ENCODE measurements at regions not wholly inside any gene's neighbourhood (a gene's known extent, or its start where the extent isn't known, plus 50 kb on each side); places are given as distances from the start of the nearest gene placed in this dataset.

DNA sequence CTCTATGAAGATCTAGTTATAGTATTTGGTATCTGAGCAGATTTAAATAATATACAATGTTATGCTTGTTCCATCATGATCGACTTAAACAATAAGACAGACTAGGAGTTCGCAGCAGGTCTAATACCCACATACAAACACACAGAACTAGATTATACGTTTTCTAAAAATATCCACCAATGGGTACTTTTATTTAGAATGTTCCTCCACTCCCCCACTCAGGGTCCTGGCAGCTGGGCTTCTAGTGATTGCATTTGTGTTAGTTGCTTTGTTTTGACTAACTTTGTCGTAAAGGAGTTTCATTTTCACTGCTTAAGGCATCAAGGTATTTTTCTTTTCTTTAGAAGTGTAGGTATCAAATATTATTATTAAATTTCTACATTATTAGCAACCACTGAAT lies 91.4 kb downstream of the RPRM start:
- WGBS (ENCODE audit: low lambda C conversion rate), result 2% methylated on average over 4 of the region's 4 CpGs
- POLR2A ChIA-PET, result no interaction called here
- no peaks in the 10 kb centered on the region for H3K36me3 ChIP-seq (replicated peaks in 1 of 2; ENCODE audit: control insufficient read depth in 1 of 2, insufficient read depth in 2 of 2, low read length in 2 of 2)
- H3K9me3 ChIP-seq (ENCODE audit: low read length), result no peaks in the 10 kb centered on the region
- BruUV-seq (replicated peaks), result no TSS peak
- H3K27me3 ChIP-seq (ENCODE audit: control insufficient read depth in 1 of 2, insufficient read depth in 2 of 2, low read length in 2 of 2), result no peaks in the 10 kb centered on the region
- no peak for DNase-seq (ENCODE audit: low spot score)
- no peak overlapping the region for H3K4me2 ChIP-seq (ENCODE audit: low read depth, low read length)
- intact Hi-C loops (cut with micrococcal nuclease; ENCODE audit: unreplicated experiment) (no loop called here), in situ Hi-C loops (cut with HindIII; ENCODE audit: extremely low pct_ligation_motif_present, low pct_unique_long_range_greater_than_20kb) (no loop called here)
- CTCF ChIA-PET (ENCODE audit: low intra/inter-chr PET ratio, low total read pairs), result no interaction called here
- no peak overlapping the region for H3K9ac ChIP-seq (ENCODE audit: insufficient read depth, low read depth, low read length)
- FAIRE-seq, result no peak
- ATAC-seq, result no peak
- H2AFZ ChIP-seq (ENCODE audit: low read length), result no peak overlapping the region
- H3K79me2 ChIP-seq (ENCODE audit: insufficient read depth, low read length), result no peaks in the 10 kb centered on the region
- H3K4me1 ChIP-seq (ENCODE audit: insufficient read depth, low read length), result no peaks in the 10 kb centered on the region
- H4K20me1 ChIP-seq (ENCODE audit: insufficient read depth, low read length), result no peaks in the 10 kb centered on the region
- TF ChIP-seq GZF1 (CRISPR knock-in tag; IDR thresholded peaks at IDR 0.05) (no peak), FOXK1 (CRISPR knock-in tag; IDR thresholded peaks at IDR 0.05; ENCODE audit: borderline replicate concordance, low read depth) (no peak), JARID2 (CRISPR knock-in tag; IDR thresholded peaks at IDR 0.05; ENCODE audit: insufficient replicate concordance) (no peak), GPN1 (CRISPR knock-in tag; IDR thresholded peaks at IDR 0.05; ENCODE audit: borderline replicate concordance) (no peak), ZNF619 (CRISPR knock-in tag; IDR thresholded peaks at IDR 0.05) (no peak), ZNF10 (CRISPR knock-in tag; IDR thresholded peaks at IDR 0.05; ENCODE audit: borderline replicate concordance, low read depth) (no peak), POLR2AphosphoS5 (IDR thresholded peaks at IDR 0.05; ENCODE audit: low read depth, low read length) (no peak), ELF1 (CRISPR knock-in tag; IDR thresholded peaks at IDR 0.05) (no peak), ZNF30 (CRISPR knock-in tag; IDR thresholded peaks at IDR 0.05) (no peak), KLF6 (CRISPR knock-in tag; IDR thresholded peaks at IDR 0.05) (no peak), ZNF615 (CRISPR knock-in tag; IDR thresholded peaks at IDR 0.05; ENCODE audit: borderline replicate concordance) (no peak), ZNF501 (CRISPR knock-in tag; IDR thresholded peaks at IDR 0.05) (no peak), NR1H2 (CRISPR knock-in tag; IDR thresholded peaks at IDR 0.05; ENCODE audit: borderline replicate concordance, low read depth) (no peak), ZSCAN29 (CRISPR knock-in tag; conservative IDR thresholded peaks at IDR 0.05) (no peak), HNF4G (IDR thresholded peaks at IDR 0.05; ENCODE audit: borderline replicate concordance, low read depth, low read length) (no peak), HNF4G (CRISPR knock-in tag; IDR thresholded peaks at IDR 0.05; ENCODE audit: borderline replicate concordance, low read depth) (no peak), PHB2 (IDR thresholded peaks at IDR 0.05; ENCODE audit: partially characterized antibody) (no peak)
- TF ChIP-seq, protein P1, sequence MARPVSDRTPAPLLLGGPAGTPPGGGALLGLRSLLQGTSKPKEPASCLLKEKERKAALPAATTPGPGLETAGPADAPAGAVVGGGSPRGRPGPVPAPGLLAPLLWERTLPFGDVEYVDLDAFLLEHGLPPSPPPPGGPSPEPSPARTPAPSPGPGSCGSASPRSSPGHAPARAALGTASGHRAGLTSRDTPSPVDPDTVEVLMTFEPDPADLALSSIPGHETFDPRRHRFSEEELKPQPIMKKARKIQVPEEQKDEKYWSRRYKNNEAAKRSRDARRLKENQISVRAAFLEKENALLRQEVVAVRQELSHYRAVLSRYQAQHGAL (CRISPR knock-in tag; IDR thresholded peaks at IDR 0.05; ENCODE audit: not compliant biosample characterization), result no peak
- TF ChIP-seq, protein P2, sequence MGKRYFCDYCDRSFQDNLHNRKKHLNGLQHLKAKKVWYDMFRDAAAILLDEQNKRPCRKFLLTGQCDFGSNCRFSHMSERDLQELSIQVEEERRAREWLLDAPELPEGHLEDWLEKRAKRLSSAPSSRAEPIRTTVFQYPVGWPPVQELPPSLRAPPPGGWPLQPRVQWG (CRISPR knock-in tag; IDR thresholded peaks at IDR 0.05; ENCODE audit: borderline replicate concordance, low read depth), result no peak
- TF ChIP-seq, protein P3, sequence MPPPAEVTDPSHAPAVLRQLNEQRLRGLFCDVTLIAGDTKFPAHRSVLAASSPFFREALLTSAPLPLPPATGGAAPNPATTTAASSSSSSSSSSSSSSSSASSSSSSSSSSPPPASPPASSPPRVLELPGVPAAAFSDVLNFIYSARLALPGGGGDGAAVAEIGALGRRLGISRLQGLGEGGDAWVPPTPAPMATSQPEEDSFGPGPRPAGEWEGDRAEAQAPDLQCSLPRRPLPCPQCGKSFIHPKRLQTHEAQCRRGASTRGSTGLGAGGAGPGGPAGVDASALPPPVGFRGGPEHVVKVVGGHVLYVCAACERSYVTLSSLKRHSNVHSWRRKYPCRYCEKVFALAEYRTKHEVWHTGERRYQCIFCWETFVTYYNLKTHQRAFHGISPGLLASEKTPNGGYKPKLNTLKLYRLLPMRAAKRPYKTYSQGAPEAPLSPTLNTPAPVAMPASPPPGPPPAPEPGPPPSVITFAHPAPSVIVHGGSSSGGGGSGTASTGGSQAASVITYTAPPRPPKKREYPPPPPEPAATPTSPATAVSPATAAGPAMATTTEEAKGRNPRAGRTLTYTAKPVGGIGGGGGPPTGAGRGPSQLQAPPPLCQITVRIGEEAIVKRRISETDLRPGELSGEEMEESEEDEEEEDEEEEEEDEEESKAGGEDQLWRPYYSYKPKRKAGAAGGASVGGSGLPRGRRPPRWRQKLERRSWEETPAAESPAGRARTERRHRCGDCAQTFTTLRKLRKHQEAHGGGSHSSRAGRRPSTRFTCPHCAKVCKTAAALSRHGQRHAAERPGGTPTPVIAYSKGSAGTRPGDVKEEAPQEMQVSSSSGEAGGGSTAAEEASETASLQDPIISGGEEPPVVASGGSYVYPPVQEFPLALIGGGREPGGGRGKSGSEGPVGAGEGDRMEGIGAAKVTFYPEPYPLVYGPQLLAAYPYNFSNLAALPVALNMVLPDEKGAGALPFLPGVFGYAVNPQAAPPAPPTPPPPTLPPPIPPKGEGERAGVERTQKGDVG (CRISPR knock-in tag; IDR thresholded peaks at IDR 0.05; ENCODE audit: borderline replicate concordance), result no peak
- H3K4me3 ChIP-seq (replicated peaks in 1 of 3; ENCODE audit: insufficient read depth in 1 of 3, low read depth in 2 of 3, low read length in 3 of 3), result no peak overlapping the region
- no peak overlapping the region for H3K27ac ChIP-seq (ENCODE audit: extremely low read length, insufficient read depth, low read length)

Measured in HepG2 (cell line).